ENCODE measurements at regions not wholly inside any gene's neighbourhood (a gene's known extent, or its start where the extent isn't known, plus 50 kb on each side); places are given as distances from the start of the nearest gene placed in this dataset.
A peak's percentile ranks its signal among the peaks of the same experiment; 100 is the strongest.

- no peak for DNase-seq
These were observed 115.5 kb upstream of the IRF2BP2 start for GRCh38 chr1:234725177-234726132.

DNA sequence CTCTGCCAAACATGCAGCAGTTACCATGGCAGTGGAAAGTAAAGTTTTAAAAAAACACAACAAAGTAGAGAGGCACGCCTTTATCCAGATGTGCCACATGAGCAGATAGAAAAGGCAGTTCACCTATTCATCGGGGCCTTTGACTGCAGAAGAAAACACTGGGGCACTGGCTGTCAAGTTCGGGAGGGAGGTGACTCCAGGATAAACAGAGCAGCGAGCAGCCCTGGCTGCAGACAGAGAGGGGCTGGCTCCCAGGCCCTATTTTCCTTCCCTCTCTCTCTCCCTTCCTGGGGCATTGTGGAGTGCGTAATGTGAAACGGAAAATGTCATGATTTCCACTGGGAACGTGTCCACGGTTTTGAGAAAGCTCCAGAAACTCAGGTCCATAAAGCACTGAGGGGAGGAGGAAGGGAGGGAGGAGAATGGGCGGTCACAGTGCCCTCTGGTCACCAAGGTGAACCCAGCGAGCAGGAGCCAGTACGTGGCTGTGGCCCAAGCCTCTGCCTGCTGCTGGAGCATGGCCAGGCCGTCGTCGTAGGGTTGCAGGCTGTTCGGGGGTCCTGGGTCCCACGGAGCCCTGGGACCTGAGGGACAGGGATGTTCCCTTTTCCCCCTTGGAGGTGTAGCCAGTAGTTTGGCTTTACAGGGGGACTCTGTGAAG lies 114.7 kb upstream of the IRF2BP2 start:
- no peak for DNase-seq

DNA sequence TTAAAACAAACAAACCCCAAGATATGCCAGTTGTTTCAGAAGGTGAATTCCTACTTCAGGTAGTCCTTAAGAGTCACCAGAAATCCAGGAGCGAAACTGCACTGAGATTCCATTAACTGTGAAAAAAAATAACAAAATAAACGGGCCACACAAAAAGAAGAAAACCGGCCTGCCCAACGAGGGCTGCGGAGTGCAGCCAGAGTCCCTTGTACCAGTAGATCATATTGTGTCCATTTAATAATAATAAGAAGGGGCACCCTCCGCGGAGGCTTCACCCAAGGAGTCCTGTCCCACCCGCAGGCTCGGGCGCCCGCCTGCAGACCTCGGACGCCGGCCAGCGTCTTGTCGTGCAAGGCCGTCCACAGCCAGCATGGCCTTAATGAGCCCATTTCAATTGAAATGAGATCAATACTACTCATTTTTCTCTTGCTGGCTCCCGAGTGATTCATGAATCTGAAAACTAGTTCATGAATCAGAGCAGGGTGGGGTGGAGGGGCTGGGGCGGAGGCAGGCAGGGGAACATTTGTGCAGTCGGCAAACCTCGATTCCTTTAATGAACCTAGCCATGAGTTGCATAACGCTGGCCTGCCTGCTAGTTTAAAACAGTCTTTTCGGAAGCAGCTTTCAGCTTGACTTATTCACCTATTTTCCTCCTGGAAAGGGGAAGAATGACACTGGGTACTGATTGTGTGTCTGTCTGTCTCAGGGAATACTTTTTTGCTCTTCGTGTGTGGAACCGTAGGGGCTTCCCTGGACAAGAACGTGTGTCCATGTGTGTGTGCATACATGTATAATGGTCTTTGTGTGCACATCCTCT lies 113.1 kb upstream of the IRF2BP2 start:
- peak; percentile 17 for DNase-seq

DNA sequence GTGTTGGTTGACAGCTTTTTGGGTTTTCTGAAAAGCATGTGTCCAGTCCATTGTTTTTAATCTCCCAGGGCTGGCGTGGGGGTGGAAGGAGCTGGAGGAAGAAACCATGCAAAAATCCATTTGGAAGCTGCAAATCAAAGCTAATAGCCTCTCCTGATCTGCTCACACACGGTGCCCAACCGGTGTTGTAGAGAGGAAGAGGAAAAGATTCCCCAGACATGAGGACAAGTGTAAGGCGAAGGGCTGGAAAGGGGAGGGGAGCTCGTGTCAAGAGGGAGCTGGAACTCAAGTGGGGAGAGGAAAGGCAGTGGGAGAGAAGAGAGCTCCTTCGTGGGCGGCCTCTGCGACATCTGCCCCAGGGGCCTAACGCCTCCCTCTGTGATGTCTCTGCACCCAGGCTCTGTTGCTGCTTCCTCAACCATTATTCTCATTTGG lies 112.3 kb upstream of the IRF2BP2 start:
- no peak for DNase-seq

GRCh38 chr1:234721476-234722269 lies 111.7 kb upstream of the IRF2BP2 start:
- DNase-seq = no peak

DNA sequence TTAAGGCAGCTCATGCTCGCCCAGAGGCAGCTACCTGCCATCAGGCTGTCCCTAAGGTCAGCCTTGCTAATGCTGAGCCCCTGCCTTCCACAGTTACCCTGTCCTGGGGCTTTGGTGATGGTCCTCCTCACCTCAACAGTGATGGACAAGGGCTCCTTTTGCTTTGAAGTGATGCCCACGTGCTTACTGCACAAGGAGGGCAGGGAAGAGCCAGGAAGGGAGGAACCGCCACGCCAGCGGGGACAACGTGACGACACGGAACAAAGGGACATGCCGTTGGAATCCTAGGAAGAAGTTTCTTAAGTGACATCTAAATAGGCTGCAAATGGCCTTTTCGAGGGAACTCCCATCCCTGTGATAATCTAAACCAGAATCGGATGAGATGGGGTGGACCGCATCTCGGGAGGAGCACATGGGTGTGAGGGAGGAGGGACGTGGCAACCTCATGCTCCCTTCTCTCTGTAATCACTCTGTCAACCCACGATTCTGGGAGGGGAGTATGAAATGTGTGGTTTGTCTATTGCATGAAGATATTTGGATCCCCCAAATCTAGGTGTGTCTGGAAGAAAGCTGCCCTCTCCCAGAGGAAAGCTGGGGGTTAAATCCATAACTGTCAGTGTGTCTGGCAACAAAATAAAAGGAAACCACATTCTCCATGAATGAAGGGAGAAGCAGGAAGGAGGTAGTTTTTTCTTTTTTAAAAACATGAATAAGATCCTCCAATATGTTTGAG lies 110.9 kb upstream of the IRF2BP2 start:
- DNase-seq = no peak

GRCh38 chr1:234719454-234720251 lies 109.7 kb upstream of the IRF2BP2 start:
- no peak for DNase-seq

- no peak for DNase-seq
These were observed 108.8 kb upstream of the IRF2BP2 start for GRCh38 chr1:234718496-234719453.

DNA sequence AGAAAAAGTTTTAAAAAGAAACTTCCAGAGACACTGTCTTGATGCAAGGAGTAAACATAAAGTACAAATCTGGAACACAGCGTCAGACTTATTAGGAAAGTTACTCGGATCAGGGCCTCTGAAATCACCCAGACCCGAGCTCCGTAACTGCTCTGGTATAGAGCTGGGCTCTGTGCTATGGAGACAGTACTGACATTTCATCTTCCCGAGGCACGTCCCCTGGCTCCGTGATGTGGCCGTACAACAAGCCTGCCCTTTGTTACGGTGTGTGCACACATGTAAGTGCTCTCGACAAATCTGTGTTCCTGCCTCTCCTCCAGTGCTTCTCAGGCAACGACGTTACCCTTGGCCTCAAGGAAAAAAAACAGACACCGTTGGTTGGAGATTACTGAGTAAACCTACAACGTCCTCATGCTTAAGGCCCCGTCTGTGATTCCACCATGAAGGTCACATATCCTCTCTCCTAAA lies 107.0 kb upstream of the IRF2BP2 start:
- DNase-seq = no peak

DNA sequence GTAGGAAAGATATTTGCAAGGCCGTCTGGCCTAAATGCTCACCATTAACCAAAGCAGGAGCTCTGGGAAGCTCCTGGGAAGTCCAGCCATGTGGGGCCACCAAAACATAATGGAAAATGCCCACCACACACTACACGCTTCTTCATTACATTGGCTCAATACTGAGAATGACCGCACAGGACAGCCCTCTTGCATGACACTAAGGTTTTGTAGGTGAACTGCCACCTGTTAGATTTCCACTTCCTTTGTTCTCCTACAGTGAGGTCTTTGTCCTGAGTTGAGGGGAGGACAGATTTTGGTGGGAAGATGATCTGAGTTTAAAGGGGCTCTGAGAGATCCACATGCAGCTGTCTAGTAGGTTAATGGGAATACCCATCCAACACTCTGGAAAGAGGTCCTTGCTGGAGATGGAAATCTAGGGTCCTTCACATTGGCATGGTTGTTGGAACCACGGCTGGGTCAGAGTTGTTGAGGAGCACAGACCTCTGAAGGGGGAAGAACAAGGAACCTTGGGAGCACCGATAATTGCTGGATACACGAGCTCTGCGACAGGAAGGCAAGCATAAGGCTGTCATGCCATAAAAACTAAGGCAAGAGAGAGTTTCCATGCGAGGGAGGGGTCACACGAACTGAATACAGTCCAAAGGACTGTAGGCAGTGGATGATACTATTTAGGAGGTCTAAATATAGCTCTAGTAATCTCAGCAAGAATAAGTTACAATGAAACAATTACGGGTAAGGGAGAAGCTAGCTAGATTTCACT lies 105.5 kb upstream of the IRF2BP2 start:
- DNase-seq = no peak

DNA sequence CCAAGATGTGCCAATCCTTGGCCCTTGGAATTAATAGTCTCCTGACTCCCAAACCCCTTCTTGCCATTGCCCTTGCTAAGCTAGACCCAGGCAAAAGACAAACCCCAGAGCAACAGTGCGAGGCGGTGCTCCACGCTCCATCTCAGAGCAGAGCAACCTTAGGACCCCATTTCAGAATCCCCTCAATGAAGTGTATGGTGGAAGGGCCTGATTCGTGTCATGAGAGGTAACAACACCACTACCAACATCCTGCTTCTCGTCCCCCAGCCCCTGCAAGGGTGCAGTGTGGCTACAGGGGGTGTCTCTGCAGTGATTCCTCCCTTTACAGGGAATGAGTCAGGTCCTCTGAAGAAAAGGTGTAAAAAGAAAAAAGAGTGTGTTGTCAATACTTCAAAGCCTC lies 103.9 kb upstream of the IRF2BP2 start:
- no peak for DNase-seq

DNA sequence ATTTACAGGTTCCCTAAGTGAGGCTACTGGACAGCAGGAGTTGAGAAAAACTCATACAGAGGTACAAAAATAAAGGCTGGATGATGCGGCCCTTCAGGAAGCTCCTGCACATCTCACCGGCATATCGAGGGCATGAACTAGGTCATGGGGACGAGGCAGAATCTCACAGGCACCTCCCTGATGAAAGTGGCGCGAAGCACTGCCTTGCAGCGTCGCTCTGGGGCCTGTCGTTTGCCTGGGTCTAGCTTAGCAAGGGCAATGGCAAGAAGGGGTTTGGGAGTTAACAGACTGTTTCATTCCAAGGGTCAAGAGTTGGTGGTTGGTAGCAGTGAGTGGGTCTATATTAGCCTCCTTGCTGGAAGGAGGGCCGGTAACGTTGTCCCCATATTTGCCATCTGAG lies 103.5 kb upstream of the IRF2BP2 start:
- no peak for DNase-seq

DNA sequence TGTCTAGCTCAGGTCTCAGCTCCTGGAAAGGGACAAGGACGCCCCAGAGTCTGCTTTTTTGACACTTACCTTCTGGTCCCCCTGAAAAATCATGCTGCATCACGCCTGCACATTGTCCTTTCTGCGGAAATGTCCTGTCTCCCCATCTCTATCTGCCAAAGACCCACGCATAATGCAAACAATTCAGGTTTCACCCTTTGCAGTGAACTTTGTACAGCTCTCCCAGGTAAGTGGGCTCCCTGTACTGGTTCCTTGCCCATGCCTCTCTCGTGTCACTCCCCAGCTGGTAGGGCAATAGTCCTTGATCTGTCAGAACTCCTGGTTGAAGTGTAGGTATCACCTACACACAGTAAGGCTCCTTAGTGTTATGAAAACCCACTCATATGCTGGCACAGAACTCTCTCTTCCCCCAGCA lies 102.9 kb upstream of the IRF2BP2 start:
- DNase-seq = no peak

- DNase-seq = no peak
These were observed 101.2 kb upstream of the IRF2BP2 start for GRCh38 chr1:234710936-234711724.

- DNase-seq = no peak
These were observed 100.4 kb upstream of the IRF2BP2 start for GRCh38 chr1:234710381-234710780.

GRCh38 chr1:234709473-234710228 lies 99.7 kb upstream of the IRF2BP2 start:
- DNase-seq = no peak
